Inferior parietal cortex (tissue), 1 donor: ENCODE measurements at regions not wholly inside any gene's neighbourhood (a gene's known extent, or its start where the extent isn't known, plus 50 kb on each side); places are given as distances from the start of the nearest gene placed in this dataset.

ENCODE experiments used
- DNase-seq: peaks from one replicate; pipeline ENCODE4 v3.0.0-alpha.2; 2016; ENCODE audit errors: extremely low spot score

DNA sequence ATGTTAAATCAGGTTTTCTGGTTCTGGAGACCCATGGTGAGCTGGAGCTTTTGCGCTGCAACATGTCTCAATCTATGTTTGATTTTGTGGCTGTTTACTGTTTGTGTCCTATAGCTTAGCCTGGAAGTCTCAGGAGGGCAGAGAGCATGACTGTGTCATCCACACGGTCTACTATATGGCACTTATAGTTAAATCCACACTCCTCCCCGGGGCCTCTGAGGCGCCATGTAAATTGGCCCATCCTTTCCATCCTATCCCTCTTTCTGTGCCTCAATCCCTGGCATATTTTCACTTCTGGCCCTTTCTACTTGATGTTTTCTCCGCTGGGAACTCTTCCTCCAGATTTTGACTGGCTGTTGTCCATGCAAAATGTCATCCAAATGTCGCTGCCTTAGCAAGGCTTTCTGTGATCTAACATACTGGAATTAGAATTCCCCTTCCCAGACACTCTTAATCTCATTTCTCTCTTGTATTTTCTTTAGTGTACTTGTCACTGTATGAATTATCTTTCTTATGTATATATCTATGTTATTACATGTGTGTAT lies 560.8 kb upstream of the RGMA start:
- no peak for DNase-seq

DNA sequence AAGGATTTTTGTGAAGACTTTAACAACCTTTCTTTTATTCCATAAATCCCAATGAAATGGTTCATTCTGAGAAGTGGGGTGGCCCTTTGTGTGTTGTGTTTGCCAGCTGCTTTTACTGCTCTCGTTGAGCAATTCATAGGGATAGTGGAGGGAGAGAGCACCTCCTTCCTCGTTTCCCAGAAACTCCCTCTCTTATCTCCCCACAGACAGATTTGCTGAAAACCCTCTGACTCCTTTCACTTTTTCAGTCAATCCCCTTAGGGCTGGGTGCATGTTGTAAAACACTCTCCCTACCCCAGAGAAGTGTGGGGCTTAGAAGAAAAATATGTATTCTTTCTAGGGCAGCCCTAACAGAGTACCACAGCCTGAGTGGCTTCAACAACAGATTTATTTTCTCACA lies 557.2 kb upstream of the RGMA start:
- no peak for DNase-seq

GRCh38 chr15:93645594-93645993 lies 556.6 kb upstream of the RGMA start:
- DNase-seq = no peak

- DNase-seq = no peak
Observed at GRCh38 chr15:93644595-93644994, 555.6 kb upstream of the RGMA start.

DNA sequence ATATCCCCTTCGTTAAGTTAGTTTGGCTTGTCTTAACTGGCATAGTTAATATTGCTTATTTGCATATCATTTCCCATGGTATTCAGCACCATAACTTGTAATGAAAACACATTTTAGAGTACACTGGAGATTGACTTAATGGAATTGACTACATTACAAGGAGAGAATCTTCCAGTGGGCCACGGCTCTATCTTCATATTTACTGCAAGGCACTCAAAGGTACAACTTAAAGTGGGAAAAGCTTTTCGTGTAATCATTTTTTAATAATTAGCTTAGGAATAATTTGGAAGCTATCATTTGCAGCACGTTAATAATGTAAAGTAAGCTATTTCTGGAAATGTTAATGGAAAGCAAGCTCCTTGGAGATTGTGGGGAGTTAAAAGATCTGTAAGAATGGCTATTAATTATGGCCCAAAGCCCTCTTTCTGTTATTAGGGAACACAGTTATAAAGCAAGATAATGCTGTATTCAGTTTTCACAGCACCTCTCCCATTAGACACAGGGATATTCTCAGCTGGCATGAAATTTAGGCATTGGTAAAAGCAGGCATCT lies 551.5 kb upstream of the RGMA start:
- no peak for DNase-seq

GRCh38 chr15:93631958-93632618 lies 543.1 kb upstream of the RGMA start:
- DNase-seq = no peak

GRCh38 chr15:93619597-93619996 lies 530.6 kb upstream of the RGMA start:
- no peak for DNase-seq

DNA sequence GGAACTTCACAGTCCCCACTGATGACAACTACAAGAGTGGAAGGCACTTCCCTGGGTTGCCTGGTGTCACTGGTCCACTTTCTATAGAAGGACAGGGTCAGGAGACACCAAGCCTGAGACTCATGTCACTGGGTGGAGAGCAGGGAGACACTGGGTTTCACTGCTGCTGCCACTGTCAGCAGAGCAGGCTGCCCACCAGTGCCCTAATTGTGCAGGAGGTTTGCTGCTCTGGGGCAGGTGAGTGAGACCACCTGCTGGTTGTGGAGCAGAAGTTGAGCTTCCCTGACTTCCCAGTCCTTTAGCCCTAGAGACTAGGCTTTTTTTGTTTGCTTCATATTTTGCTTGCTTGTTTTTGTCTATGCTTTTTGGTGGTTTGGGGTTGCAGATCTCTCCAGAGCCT lies 528.4 kb upstream of the RGMA start:
- no peak for DNase-seq

DNA sequence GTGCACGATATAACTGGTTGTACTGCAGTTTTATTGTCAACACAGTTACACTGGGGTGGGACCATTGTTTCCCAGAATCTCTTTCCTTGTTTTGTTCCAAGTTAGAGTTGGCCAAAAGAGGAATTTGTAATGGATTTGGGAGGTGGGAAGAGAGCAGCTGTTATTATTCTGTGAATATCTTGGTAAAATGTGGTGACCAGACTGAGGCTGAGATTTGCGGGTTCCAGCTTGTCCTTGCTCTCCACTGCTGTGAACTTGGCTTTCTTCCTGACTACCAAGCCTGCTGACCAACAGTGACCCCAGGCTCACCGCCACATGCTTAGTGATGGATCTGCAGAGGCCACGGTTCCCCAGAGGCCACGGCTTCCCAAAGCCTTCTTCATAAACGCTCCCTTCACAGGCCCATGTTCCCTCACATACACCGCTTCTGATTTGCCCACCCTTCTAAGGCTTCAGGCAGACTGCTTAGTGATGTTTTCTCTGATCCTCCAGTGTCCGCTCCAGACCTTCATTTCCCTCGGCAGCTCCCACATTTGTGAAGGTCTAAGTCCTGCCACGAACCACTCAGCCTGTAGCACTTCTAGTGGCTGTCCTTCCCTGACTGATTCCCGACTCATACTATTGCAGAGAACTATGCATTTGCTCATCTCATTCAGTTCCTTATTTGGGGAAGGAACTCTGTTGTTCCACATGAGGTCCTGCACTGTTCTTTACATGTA lies 525.5 kb upstream of the RGMA start:
- no peak for DNase-seq

GRCh38 chr15:93613386-93613785 lies 524.4 kb upstream of the RGMA start:
- no peak for DNase-seq

GRCh38 chr15:93612953-93613352 lies 523.9 kb upstream of the RGMA start:
- no peak for DNase-seq

DNA sequence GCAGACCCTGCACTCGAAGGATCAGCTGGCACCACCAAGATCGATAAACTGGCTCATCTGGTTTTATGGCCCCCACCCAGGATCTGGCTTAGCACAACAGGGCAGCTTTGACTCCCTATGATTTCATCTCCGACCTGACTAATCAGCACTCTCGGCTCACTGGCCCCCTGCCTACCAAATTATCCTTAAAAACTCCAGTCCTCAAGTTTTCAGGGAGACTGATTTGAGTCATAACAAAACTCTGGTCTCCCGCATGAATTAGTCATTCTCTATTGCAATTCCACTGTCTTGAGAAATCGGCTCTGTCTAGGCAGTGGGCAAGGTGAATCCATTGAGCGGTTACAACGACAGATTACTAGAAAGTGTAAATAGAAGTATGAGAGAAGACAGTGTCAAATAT lies 521.9 kb upstream of the RGMA start:
- DNase-seq = no peak

DNA sequence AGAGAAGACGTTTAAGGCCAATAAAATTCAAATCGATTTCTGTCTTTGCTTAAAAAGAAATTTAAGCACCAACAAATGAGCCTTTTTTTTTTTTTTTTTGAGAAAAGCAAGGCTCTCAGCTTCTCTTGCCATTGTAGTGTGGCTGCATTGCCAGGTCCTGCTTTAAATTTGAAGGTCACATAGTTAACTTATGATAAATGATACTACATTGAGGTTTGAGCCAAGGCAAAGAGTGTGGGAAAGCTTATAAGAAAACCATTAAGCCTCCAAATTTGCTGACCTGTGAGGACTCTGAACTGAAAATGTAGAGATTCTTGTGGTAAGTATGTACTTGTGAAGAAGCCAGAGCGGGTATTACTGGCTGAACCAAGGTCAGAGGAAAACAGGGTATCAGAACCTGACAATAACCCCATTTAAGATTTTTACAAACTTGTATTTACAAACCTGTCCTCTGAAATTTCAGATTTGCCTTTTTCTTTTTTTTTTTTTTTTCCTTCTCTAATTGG lies 519.7 kb upstream of the RGMA start:
- DNase-seq = no peak

DNA sequence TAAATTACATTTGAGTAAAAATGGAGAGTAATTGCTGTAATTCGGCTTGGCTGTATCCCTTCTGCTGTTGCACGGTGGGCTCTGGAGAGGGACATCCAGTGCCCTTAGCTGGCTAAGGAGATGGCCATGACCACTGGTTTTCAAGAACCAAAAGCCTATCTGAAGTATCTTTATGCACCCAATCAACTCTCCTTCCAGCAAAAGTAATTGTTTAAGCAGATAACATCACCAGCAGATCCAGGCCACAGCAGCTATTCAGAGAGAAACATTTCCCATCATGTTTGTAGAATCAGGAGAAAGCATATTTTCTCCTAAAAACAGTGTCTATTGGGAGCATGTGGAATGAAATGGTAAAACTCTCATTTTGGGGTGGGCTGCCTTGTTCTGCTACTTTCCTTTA lies 514.5 kb upstream of the RGMA start:
- no peak for DNase-seq

- DNase-seq = no peak
Observed at GRCh38 chr15:93587059-93587521, 498.1 kb upstream of the RGMA start.

- DNase-seq = no peak
Observed at GRCh38 chr15:93585012-93585411, 496.0 kb upstream of the RGMA start.

DNA sequence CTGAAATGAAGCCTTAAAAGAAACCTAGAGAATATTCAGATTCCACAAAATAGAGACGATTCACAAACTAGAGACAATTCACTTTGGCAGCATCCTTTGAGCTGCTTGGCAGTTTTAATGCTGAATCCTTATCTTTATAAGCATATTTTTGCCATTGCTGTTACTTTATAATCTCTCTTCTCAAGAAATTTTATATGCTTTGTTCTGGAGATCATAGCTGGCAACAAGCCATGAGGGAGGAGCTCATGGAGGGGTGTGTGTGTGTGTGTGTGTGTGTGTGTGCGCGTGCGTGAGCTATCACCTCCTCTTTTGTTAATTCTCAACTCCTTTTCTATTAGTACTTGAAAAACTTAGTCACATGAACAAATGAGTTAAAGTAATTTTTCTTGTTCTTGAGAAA lies 495.0 kb upstream of the RGMA start:
- DNase-seq = no peak

GRCh38 chr15:93583552-93583951 lies 494.5 kb upstream of the RGMA start:
- no peak for DNase-seq

DNA sequence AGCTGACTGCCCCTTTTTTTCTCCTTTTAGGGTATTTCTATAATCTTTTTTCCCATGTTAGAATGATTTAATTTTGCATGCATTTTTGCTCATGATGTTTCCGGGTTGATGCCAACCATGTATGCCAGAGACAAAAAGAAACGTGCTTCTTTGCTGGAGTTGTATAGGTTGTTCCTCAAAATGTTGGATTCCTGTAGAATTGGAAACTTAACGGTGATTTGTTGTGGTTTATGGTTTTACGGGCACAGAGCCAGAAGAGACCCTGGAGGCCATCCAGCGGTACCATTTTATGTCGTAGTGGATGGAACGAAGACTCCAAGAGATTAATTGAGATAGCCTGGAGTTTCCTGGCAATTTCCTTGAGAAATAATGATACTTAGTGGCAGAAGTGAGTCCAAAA lies 481.5 kb upstream of the RGMA start:
- DNase-seq = no peak

GRCh38 chr15:93566762-93567161 lies 477.8 kb upstream of the RGMA start:
- DNase-seq = no peak

DNA sequence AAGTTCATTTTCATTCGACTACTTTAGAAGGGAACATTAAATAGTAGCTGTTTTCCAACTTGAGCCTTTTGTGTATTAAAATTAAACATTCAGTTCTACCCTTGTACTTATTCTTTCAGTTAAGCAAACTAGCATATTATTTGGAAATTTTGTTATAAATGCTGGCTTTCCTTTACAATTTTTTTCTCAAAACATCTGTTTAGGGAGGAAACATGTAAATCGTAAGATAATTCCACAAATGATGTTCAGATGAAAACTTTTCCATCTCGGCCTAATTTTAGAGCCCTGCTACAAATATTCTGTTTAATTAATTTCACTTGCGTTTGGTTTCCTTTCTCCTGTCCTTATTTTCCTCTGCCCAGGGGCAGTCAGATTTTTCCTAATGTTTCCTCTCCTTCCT lies 476.2 kb upstream of the RGMA start:
- no peak for DNase-seq

GRCh38 chr15:93563218-93563617 lies 474.2 kb upstream of the RGMA start:
- no peak for DNase-seq
